ENCODE measurements at regions not wholly inside any gene's neighbourhood (a gene's known extent, or its start where the extent isn't known, plus 50 kb on each side); places are given as distances from the start of the nearest gene placed in this dataset.

- TF ChIP-seq CTCF (IDR thresholded peaks at IDR 0.05 in 4 of 5, conservative IDR thresholded peaks at IDR 0.05 in 1 of 5) (no peak), POLR2A (IDR thresholded peaks at IDR 0.05) (no peak)
These were observed 1165.2 kb downstream of the FSCB start for GRCh38 chr14:43341921-43342320.

Measured in gastrocnemius medialis (tissue), 4 donors.